GM19372 (cell line): ENCODE measurements at regions not wholly inside any gene's neighbourhood (a gene's known extent, or its start where the extent isn't known, plus 50 kb on each side); places are given as distances from the start of the nearest gene placed in this dataset.

Source experiments
- ATAC-seq: cut with Tn5 transposase; IDR thresholded peaks from one replicate; pipeline ENCODE4 v1.9.1; 2021; ENCODE audit warnings: mild to moderate bottlenecking, low read depth, moderate library complexity; ENCODE audit not compliant: unreplicated experiment

- no peak for ATAC-seq
These were observed 112.1 kb upstream of the FRMD6 start for GRCh38 chr14:51539571-51540037.

GRCh38 chr14:51540364-51540763 is 111.3 kb upstream of the FRMD6 start:
- no peak for ATAC-seq

- ATAC-seq, result no peak
These were observed 107.2 kb upstream of the FRMD6 start for GRCh38 chr14:51544471-51544870.

GRCh38 chr14:51544901-51545300 is 106.8 kb upstream of the FRMD6 start:
- ATAC-seq, result no peak

GRCh38 chr14:51545396-51545795 is 106.3 kb upstream of the FRMD6 start:
- no peak for ATAC-seq

- no peak for ATAC-seq
These were observed 105.6 kb upstream of the FRMD6 start for GRCh38 chr14:51546099-51546498.

- ATAC-seq, result no peak
These were observed 105.0 kb upstream of the FRMD6 start for GRCh38 chr14:51546603-51547258.

GRCh38 chr14:51547260-51547659 is 104.5 kb upstream of the FRMD6 start:
- no peak for ATAC-seq

- ATAC-seq, result no peak
These were observed 104.0 kb upstream of the FRMD6 start for GRCh38 chr14:51547701-51548100.

- ATAC-seq, result no peak
These were observed 103.5 kb upstream of the FRMD6 start for GRCh38 chr14:51548187-51548586.

GRCh38 chr14:51550636-51551035 is 101.1 kb upstream of the FRMD6 start:
- no peak for ATAC-seq

- no peak for ATAC-seq
These were observed 99.4 kb upstream of the FRMD6 start for GRCh38 chr14:51552275-51552674.

- ATAC-seq, result no peak
These were observed 98.8 kb upstream of the FRMD6 start for GRCh38 chr14:51552768-51553404.

- no peak for ATAC-seq
These were observed 97.3 kb upstream of the FRMD6 start for GRCh38 chr14:51554339-51554920.

- ATAC-seq, result no peak
These were observed 96.8 kb upstream of the FRMD6 start for GRCh38 chr14:51554953-51555352.

- no peak for ATAC-seq
These were observed 90.6 kb upstream of the FRMD6 start for GRCh38 chr14:51561141-51561540.

GRCh38 chr14:51562816-51563215 is 88.9 kb upstream of the FRMD6 start:
- ATAC-seq, result no peak

GRCh38 chr14:51563560-51563959 is 88.2 kb upstream of the FRMD6 start:
- ATAC-seq, result no peak

- no peak for ATAC-seq
These were observed 87.2 kb upstream of the FRMD6 start for GRCh38 chr14:51564460-51564859.

- ATAC-seq, result no peak
These were observed 86.6 kb upstream of the FRMD6 start for GRCh38 chr14:51564986-51565604.

GRCh38 chr14:51566831-51567582 is 84.7 kb upstream of the FRMD6 start:
- ATAC-seq, result no peak
